ENCODE measurements at regions not wholly inside any gene's neighbourhood (a gene's known extent, or its start where the extent isn't known, plus 50 kb on each side); places are given as distances from the start of the nearest gene placed in this dataset.

DNA sequence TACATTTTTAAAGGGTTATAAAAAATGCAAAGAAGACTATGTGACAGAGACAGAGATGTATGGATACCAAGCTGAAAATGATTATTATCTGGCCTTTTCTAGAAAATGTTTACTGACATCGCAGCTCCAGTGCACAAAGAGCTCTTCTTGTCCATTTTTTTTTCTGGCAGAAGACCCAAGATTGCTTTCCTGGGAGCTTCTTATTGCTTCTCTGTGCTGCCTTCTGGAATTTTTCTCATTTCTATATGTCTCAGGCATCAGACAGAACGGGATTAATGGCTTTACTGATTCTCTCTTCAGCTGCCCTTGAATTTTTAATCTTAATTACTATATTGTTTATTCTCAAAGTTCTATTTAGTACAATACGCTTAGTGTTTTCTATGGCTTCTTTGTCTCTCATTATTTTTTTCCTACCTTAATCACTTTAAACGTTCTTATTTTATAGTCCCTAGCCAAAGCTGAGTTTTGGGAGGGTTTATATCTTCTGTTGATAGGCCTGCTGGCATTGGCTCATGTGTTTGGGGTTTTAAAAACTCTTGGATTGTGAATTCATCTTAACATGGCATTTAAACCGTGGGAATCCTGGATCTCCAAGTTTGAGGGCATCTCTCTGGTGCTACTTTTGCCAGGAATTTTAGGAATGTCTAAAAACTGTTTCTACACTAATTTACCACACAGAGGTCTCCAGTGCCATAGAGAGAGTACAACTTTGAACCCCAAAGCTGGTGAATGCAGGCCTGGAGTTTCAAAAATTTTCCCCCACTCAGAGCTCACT, 138.9 kb upstream of the LNX1 start:
- no peak overlapping the region for H3K27ac Mint-ChIP-seq
- no peaks in the 10 kb centered on the region for H3K9me3 Mint-ChIP-seq
- TF ChIP-seq CTCF (conservative IDR thresholded peaks at IDR 0.05), result no peak
- H3K36me3 Mint-ChIP-seq, result no peaks in the 10 kb centered on the region
- peaks cover 3% of the 10 kb centered on the region for H3K27me3 Mint-ChIP-seq
- no peaks in the 10 kb centered on the region for H3K4me1 Mint-ChIP-seq (ENCODE audit: unreplicated experiment)
- DNase-seq (ENCODE audit: extremely low spot score, unreplicated experiment), result no peak
- H3K4me3 Mint-ChIP-seq, result no peak overlapping the region

DNA sequence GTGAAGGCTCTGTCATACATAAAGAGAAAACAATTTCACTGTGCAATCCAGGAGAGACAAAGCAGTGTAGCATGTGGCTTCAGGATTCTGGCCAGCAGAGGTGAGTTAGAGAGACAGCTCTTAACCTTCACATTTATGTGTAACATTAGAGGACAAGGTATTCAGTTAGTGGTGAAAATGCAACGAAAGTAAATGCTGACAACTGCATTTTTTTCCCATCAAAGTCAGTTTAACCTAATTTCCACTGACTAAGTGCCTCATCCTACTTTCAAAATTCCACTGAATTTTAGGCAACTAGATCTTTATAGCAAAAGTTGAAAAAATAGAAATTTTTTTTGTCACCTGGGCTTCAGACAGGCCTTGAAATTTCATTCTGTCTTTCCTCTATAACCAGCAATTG, 130.8 kb upstream of the LNX1 start:
- H3K27me3 Mint-ChIP-seq, result peaks cover 15% of the 10 kb centered on the region
- H3K36me3 Mint-ChIP-seq, result no peaks in the 10 kb centered on the region
- no peaks in the 10 kb centered on the region for H3K9me3 Mint-ChIP-seq

GRCh38 chr4:53721263-53721662, 130.0 kb upstream of the LNX1 start:
- no peak overlapping the region for H3K27ac Mint-ChIP-seq
- no peak for TF ChIP-seq CTCF (conservative IDR thresholded peaks at IDR 0.05)
- H3K36me3 Mint-ChIP-seq, result no peaks in the 10 kb centered on the region
- H3K4me3 Mint-ChIP-seq, result no peak overlapping the region
- H3K4me1 Mint-ChIP-seq (ENCODE audit: unreplicated experiment), result peaks cover 9% of the 10 kb centered on the region
- peaks cover 15% of the 10 kb centered on the region for H3K27me3 Mint-ChIP-seq
- no peak for DNase-seq (ENCODE audit: extremely low spot score, unreplicated experiment)
- H3K9me3 Mint-ChIP-seq, result no peaks in the 10 kb centered on the region

More for the DNA sequence above, 130.8 kb upstream of the LNX1 start:
- no peak for DNase-seq (ENCODE audit: extremely low spot score, unreplicated experiment)
- Mint-ChIP-seq H3K27ac (no peak overlapping the region), H3K4me1 (ENCODE audit: unreplicated experiment) (peaks cover 5% of the 10 kb centered on the region), H3K4me3 (no peak overlapping the region)
- no peak for TF ChIP-seq CTCF (conservative IDR thresholded peaks at IDR 0.05)

GRCh38 chr4:53720776-53721175, 129.5 kb upstream of the LNX1 start:
- H3K4me3 Mint-ChIP-seq, result no peak overlapping the region
- no peaks in the 10 kb centered on the region for H3K36me3 Mint-ChIP-seq
- no peak for DNase-seq (ENCODE audit: extremely low spot score, unreplicated experiment)
- no peaks in the 10 kb centered on the region for H3K9me3 Mint-ChIP-seq
- peaks cover 15% of the 10 kb centered on the region for H3K27me3 Mint-ChIP-seq
- no peak for TF ChIP-seq CTCF (conservative IDR thresholded peaks at IDR 0.05)
- H3K27ac Mint-ChIP-seq, result no peak overlapping the region
- H3K4me1 Mint-ChIP-seq (ENCODE audit: unreplicated experiment), result peaks cover 9% of the 10 kb centered on the region

DNA sequence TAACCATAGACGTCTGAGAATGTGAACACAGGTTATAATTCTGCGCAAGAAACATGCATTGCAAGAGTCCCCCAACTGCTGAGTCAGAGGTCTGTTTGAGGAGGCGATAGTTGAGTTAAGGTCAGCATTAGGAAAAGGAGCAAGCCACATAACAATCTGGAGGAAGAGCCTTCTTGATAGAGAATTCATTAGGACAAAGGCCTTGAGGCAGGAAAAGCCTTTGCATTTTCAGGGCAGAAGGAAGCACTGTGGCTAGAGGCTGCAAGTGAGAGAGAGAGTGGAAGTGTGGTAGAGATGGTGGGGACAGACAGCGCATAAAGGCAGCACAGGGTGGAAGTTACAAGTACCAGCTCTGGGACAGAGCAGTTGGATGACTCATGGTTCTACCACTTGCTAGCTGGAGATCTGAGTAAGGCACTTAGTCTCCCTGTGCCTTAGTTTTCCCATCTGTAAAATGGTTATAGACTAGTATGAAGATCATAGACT, 125.8 kb upstream of the LNX1 start:
- H3K36me3 Mint-ChIP-seq, result no peaks in the 10 kb centered on the region
- H3K9me3 Mint-ChIP-seq, result no peaks in the 10 kb centered on the region
- H3K27ac Mint-ChIP-seq, result no peak overlapping the region
- TF ChIP-seq CTCF (conservative IDR thresholded peaks at IDR 0.05), result no peak
- H3K4me3 Mint-ChIP-seq, result no peak overlapping the region
- no peak for DNase-seq (ENCODE audit: extremely low spot score, unreplicated experiment)
- peaks cover 12% of the 10 kb centered on the region for H3K27me3 Mint-ChIP-seq
- H3K4me1 Mint-ChIP-seq (ENCODE audit: unreplicated experiment), result peaks cover 8% of the 10 kb centered on the region
